CD14-positive monocyte (primary cell): ENCODE measurements at regions not wholly inside any gene's neighbourhood (a gene's known extent, or its start where the extent isn't known, plus 50 kb on each side); places are given as distances from the start of the nearest gene placed in this dataset.
"Not testable (repeated sequence)": the region's sequence is repeated elsewhere in the genome, so short reads cannot be mapped to it uniquely, and the experiment has no call there.

Source experiments
- DNase-seq, 3 donors: peaks; one replicate each; pipeline ENCODE4 v3.0.0-alpha.2; 2011 to 2022
- H2AFZ ChIP-seq: 2 replicates; pipeline ENCODE4 v1.6.0; 2012; ENCODE audit warnings: mild to moderate bottlenecking, low read depth, low read length, inconsistent platforms; ENCODE audit not compliant: insufficient read depth, poor library complexity, severe bottlenecking
- H3K27ac ChIP-seq, 2 donors: 1 replicate in 1 of 2; 2 replicates in 1 of 2; pipeline ENCODE4 v1.5.1; 2012 to 2013; ENCODE audit warnings: low read length in 2 of 2, control low read depth in 1 of 2, inconsistent platforms in 1 of 2, low read depth in 1 of 2, mild to moderate bottlenecking in 1 of 2
- H3K27me3 ChIP-seq, 2 donors: one replicate each; pipeline versions ENCODE4 v1.6.0 to v1.6.1; 2011 to 2013; ENCODE audit warnings: low read length in 2 of 2; ENCODE audit not compliant: control insufficient read depth in 2 of 2, insufficient read depth in 2 of 2
- H3K36me3 ChIP-seq, 2 donors: replicated peaks in 1 of 2; 1 replicate in 1 of 2; 2 replicates in 1 of 2; pipeline versions ENCODE4 v1.5.1 to v1.6.1; 2012 to 2013; ENCODE audit warnings: low read length in 2 of 2, control low read depth in 1 of 2, inconsistent platforms in 1 of 2, mild to moderate bottlenecking in 1 of 2; ENCODE audit not compliant: insufficient read depth in 2 of 2, control insufficient read depth in 1 of 2
- H3K4me1 ChIP-seq, 2 donors: 1 replicate in 1 of 2; 2 replicates in 1 of 2; pipeline versions ENCODE4 v1.5.1 to v1.6.1; 2012 to 2013; ENCODE audit warnings: low read length in 2 of 2, control low read depth in 1 of 2, inconsistent platforms in 1 of 2, mild to moderate bottlenecking in 1 of 2, moderate library complexity in 1 of 2; ENCODE audit not compliant: insufficient read depth in 2 of 2, control insufficient read depth in 1 of 2
- H3K4me2 ChIP-seq: replicated peaks from 2 replicates; pipeline ENCODE3; 2012; ENCODE audit warnings: low read length, moderate library complexity, mild to moderate bottlenecking; ENCODE audit not compliant: poor library complexity, severe bottlenecking; ENCODE audit errors: extremely low read depth
- H3K4me3 ChIP-seq, 3 experiments: fragments of 200-600 bp in 1 of 3; sonication (generic) in 1 of 3; replicated peaks in 1 of 3; 1 replicate in 2 of 3; 2 replicates in 1 of 3; pipeline ENCODE4 v1.5.1; 2011 to 2013; ENCODE audit warnings: low read length in 3 of 3, mild to moderate bottlenecking in 3 of 3, control low read depth in 2 of 3, low read depth in 2 of 3, inconsistent platforms in 1 of 3, moderate library complexity in 1 of 3
- H3K79me2 ChIP-seq: 2 replicates; pipeline ENCODE4 v1.6.0; 2012; ENCODE audit warnings: mild to moderate bottlenecking, control low read depth, inconsistent platforms, low read length, moderate library complexity; ENCODE audit not compliant: insufficient read depth
- H3K9ac ChIP-seq: 2 replicates; pipeline ENCODE4 v1.6.0; 2017; ENCODE audit warnings: low read length, mild to moderate bottlenecking; ENCODE audit not compliant: insufficient read depth, poor library complexity, severe bottlenecking
- H3K9me3 ChIP-seq, 2 donors: replicated peaks in 1 of 2; 1 replicate in 1 of 2; 2 replicates in 1 of 2; pipeline versions ENCODE4 v1.5.1 to v1.6.1; 2012 to 2013; ENCODE audit warnings: low read length in 2 of 2, control low read depth in 1 of 2; ENCODE audit not compliant: control insufficient read depth in 1 of 2, insufficient read depth in 1 of 2
- H4K20me1 ChIP-seq: 2 replicates; pipeline ENCODE4 v1.6.0; 2012; ENCODE audit warnings: mild to moderate bottlenecking, low read length, control low read depth, moderate library complexity; ENCODE audit not compliant: insufficient read depth
- H3K27ac Mint-ChIP-seq, 7 donors: one replicate each; pipeline ENCODE4 v1.8.0; 2020; ENCODE audit warnings: mild to moderate bottlenecking in 7 of 7, mixed read lengths in 7 of 7, moderate library complexity in 6 of 7, inconsistent platforms in 2 of 7
- H3K27me3 Mint-ChIP-seq, 3 donors: one replicate each; pipeline ENCODE4 v1.8.0; 2021 to 2022; ENCODE audit warnings: low read depth in 3 of 3, mild to moderate bottlenecking in 3 of 3, mixed read lengths in 3 of 3, moderate library complexity in 3 of 3, inconsistent platforms in 1 of 3
- H3K36me3 Mint-ChIP-seq, 2 donors: one replicate each; pipeline ENCODE4 v1.8.0; 2020; ENCODE audit warnings: mixed read lengths in 2 of 2, inconsistent platforms in 1 of 2, mild to moderate bottlenecking in 1 of 2
- H3K4me1 Mint-ChIP-seq: one replicate; pipeline ENCODE4 v1.8.0; 2020; ENCODE audit warnings: mild to moderate bottlenecking, mixed read lengths
- H3K4me3 Mint-ChIP-seq, 2 donors: one replicate each; pipeline ENCODE4 v1.8.0; 2020; ENCODE audit warnings: mild to moderate bottlenecking in 2 of 2, mixed read lengths in 2 of 2, moderate library complexity in 1 of 2
- H3K9me3 Mint-ChIP-seq, 7 donors: one replicate each; pipeline ENCODE4 v1.8.0; 2020 to 2022; ENCODE audit warnings: mixed read lengths in 7 of 7, mild to moderate bottlenecking in 6 of 7, moderate library complexity in 6 of 7, inconsistent platforms in 2 of 7
- WGBS: methylation state at CpG from one replicate; pipeline ENCODE4 v1.1.5; 2013; ENCODE audit warnings: missing lambda C conversion rate; ENCODE audit not compliant: insufficient coverage; 5-methylcytosine and 5-hydroxymethylcytosine counted together
- intact Hi-C, 2 donors: fragments of 100-400 bp; cut with micrococcal nuclease; formaldehyde crosslinking; loops; one replicate each; pipeline versions ENCODE4 v1.15.0 to v1.15.1; 2023
- TF ChIP-seq, protein P1 (sequence below): fragments of 200-600 bp; IDR thresholded peaks from one replicate; pipeline ENCODE4 v1.8.0; 2022; ENCODE audit warnings: antibody characterized with exemption, mild to moderate bottlenecking

DNA sequence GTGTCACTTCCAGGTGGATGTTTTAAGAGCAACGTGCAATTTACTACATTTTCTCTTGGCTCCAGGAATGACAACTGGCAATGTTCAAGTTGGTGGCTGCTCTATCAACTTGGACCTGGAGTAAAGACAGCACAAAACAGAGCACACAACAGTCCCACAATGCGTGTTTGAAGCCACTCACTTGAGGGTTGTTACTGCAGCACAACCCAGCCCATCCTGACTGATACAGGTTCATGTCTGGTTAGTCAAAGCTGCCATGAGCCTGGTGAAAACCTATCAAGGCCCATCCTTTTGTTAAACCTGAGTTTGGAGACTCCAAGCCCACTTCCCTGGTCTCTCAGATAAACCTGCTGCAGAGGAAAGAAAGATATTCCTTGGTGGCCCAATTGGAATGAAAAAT, 81.1 kb upstream of the LARP1 start:
- DNase-seq: no peak
- H3K36me3 ChIP-seq: no peaks in the 10 kb centered on the region
- no peak overlapping the region for H3K4me2 ChIP-seq
- peaks cover 0 to 7% of the 10 kb centered on the region in 2 donors for H3K4me1 ChIP-seq
- Mint-ChIP-seq H3K4me1 (peaks cover 5% of the 10 kb centered on the region), H3K36me3 (no peaks in the 10 kb centered on the region), H3K4me3 (no peak overlapping the region), H3K9me3 (peaks cover 0 to 5% (median 0%) of the 10 kb centered on the region in 7 donors), H3K27ac (no peak overlapping the region), H3K27me3 (peaks cover 0 to 8% (median 1%) of the 10 kb centered on the region in 3 donors)
- no peak overlapping the region for H2AFZ ChIP-seq
- no peaks in the 10 kb centered on the region for H3K79me2 ChIP-seq
- TF ChIP-seq, protein P1, sequence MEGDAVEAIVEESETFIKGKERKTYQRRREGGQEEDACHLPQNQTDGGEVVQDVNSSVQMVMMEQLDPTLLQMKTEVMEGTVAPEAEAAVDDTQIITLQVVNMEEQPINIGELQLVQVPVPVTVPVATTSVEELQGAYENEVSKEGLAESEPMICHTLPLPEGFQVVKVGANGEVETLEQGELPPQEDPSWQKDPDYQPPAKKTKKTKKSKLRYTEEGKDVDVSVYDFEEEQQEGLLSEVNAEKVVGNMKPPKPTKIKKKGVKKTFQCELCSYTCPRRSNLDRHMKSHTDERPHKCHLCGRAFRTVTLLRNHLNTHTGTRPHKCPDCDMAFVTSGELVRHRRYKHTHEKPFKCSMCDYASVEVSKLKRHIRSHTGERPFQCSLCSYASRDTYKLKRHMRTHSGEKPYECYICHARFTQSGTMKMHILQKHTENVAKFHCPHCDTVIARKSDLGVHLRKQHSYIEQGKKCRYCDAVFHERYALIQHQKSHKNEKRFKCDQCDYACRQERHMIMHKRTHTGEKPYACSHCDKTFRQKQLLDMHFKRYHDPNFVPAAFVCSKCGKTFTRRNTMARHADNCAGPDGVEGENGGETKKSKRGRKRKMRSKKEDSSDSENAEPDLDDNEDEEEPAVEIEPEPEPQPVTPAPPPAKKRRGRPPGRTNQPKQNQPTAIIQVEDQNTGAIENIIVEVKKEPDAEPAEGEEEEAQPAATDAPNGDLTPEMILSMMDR: no peak
- peaks cover 0 to under 1% of the 10 kb centered on the region in 2 donors for H3K9me3 ChIP-seq
- 88% methylated on average over 2 of the region's 2 CpGs for WGBS
- intact Hi-C loops: no loop called here
- no peak overlapping the region for H3K9ac ChIP-seq
- no peak overlapping the region for H3K27ac ChIP-seq
- H3K27me3 ChIP-seq: no peaks in the 10 kb centered on the region
- no peak overlapping the region for H3K4me3 ChIP-seq
- no peaks in the 10 kb centered on the region for H4K20me1 ChIP-seq

DNA sequence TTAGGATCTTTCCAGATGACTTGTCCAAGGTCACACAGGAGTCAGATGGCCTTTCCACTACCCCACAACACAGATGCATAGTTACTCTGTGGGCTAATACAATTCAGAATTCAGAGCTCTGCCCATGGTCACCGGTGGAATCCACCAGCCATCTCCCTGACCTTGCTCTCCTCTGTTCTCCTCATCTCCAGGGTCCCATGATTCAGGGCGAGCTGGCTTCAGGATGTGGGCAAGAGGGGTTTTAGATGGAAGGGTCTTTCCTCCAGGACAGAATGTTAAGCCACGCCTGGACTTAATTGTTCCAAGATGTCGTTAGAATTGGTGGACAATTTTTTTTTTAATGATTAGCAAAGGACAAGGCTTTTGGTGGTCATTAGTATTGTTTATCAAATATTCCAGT, 81.7 kb upstream of the LARP1 start:
- Histone ChIP-seq H3K79me2 (no peaks in the 10 kb centered on the region), H3K27me3 (no peaks in the 10 kb centered on the region), H2AFZ (no peak overlapping the region), H3K9ac (no peak overlapping the region), H3K36me3 (no peaks in the 10 kb centered on the region), H3K4me3 (no peak overlapping the region), H3K9me3 (peaks cover 0 to 3% of the 10 kb centered on the region in 2 donors), H3K4me1 (peaks cover 0 to 7% of the 10 kb centered on the region in 2 donors), H3K27ac (no peak overlapping the region), H4K20me1 (no peaks in the 10 kb centered on the region), H3K4me2 (no peak overlapping the region)
- peaks cover 5% of the 10 kb centered on the region for H3K4me1 Mint-ChIP-seq
- peaks cover 0 to 8% (median 1%) of the 10 kb centered on the region in 7 donors for H3K9me3 Mint-ChIP-seq
- peaks cover 0 to 8% (median under 1%) of the 10 kb centered on the region in 3 donors for H3K27me3 Mint-ChIP-seq
- no peak overlapping the region for H3K4me3 Mint-ChIP-seq
- no peaks in the 10 kb centered on the region for H3K36me3 Mint-ChIP-seq
- no peak overlapping the region for H3K27ac Mint-ChIP-seq
- no peak for DNase-seq
- TF ChIP-seq, protein P1: no peak
- intact Hi-C loops: no loop called here
- no CpG with 5 or more reads among the region's 4 CpGs for WGBS

DNA sequence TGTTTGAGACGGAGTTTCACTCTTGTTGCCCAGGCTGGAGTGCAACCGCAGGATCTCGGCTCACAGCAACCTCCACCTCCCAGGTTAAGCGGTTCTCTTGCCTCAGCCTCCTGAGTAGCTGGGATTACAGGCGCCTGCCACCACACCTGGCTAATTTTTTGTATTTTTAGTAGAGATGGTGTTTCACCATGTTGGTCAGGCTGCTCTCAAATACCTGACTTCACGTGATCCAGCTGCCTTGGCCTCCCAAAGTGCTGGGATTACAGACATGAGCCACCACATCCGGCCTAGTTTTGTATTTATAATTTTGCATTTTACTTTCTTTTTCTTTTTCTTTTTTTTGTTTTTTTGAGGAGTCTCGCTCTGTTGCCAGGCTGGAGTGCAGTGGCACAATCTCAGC, 85.3 kb upstream of the LARP1 start:
- H4K20me1 ChIP-seq, H3K4me3 ChIP-seq, H3K4me1 ChIP-seq, H3K27me3 ChIP-seq, H3K27me3 Mint-ChIP-seq, H3K36me3 Mint-ChIP-seq, H3K4me1 Mint-ChIP-seq, H3K4me2 ChIP-seq, H3K4me3 Mint-ChIP-seq, H3K27ac ChIP-seq, H3K27ac Mint-ChIP-seq, H2AFZ ChIP-seq, H3K36me3 ChIP-seq, DNase-seq, H3K9ac ChIP-seq, intact Hi-C loops, H3K79me2 ChIP-seq: not testable (repeated sequence)
- peaks cover 6 to 28% (median 14%) of the 10 kb centered on the region in 7 donors for H3K9me3 Mint-ChIP-seq
- H3K9me3 ChIP-seq: peaks cover 7 to 16% of the 10 kb centered on the region in 2 donors
- WGBS: 90% methylated on average over 2 of the region's 8 CpGs
